ENCODE measurements at regions not wholly inside any gene's neighbourhood (a gene's known extent, or its start where the extent isn't known, plus 50 kb on each side); places are given as distances from the start of the nearest gene placed in this dataset.

- no peak overlapping the region for H3K27ac Mint-ChIP-seq
- H3K9me3 Mint-ChIP-seq, result peaks cover 0 to 12% (median 7%) of the 10 kb centered on the region in 7 donors
- no peak overlapping the region for H3K4me3 Mint-ChIP-seq
- DNase-seq (no peak), ATAC-seq (ENCODE audit: low read depth in 2 of 2) (no peak)
- no peaks in the 10 kb centered on the region for H3K36me3 Mint-ChIP-seq
- no peaks in the 10 kb centered on the region for H3K27me3 Mint-ChIP-seq
- no peaks in the 10 kb centered on the region for H3K4me1 Mint-ChIP-seq
Measured at GRCh38 chr7:38051311-38051710, 126.7 kb upstream of the STARD3NL start.

- no peaks in the 10 kb centered on the region for H3K4me1 Mint-ChIP-seq
- H3K27ac Mint-ChIP-seq, result no peak overlapping the region
- H3K27me3 Mint-ChIP-seq, result no peaks in the 10 kb centered on the region
- no peak for DNase-seq
- ATAC-seq (ENCODE audit: low read depth in 2 of 2), result no peak
- H3K4me3 Mint-ChIP-seq, result no peak overlapping the region
- H3K36me3 Mint-ChIP-seq, result no peaks in the 10 kb centered on the region
- peaks cover 0 to 12% (median 7%) of the 10 kb centered on the region in 7 donors for H3K9me3 Mint-ChIP-seq
Measured at GRCh38 chr7:38051786-38052185, 126.3 kb upstream of the STARD3NL start.

- DNase-seq (no peak), ATAC-seq (ENCODE audit: low read depth in 2 of 2) (no peak)
- H3K27ac Mint-ChIP-seq, result no peak overlapping the region
- no peaks in the 10 kb centered on the region for H3K36me3 Mint-ChIP-seq
- H3K4me1 Mint-ChIP-seq, result no peaks in the 10 kb centered on the region
- no peak overlapping the region for H3K4me3 Mint-ChIP-seq
- no peaks in the 10 kb centered on the region for H3K27me3 Mint-ChIP-seq
- H3K9me3 Mint-ChIP-seq, result peaks cover 0 to 12% (median 7%) of the 10 kb centered on the region in 7 donors
Measured at GRCh38 chr7:38052786-38053185, 125.3 kb upstream of the STARD3NL start.

- no peak for ATAC-seq (ENCODE audit: low read depth in 2 of 2)
- no peak for DNase-seq
- Mint-ChIP-seq H3K36me3 (no peaks in the 10 kb centered on the region), H3K9me3 (peaks cover 0 to 6% (median 2%) of the 10 kb centered on the region in 7 donors), H3K4me3 (no peak overlapping the region), H3K4me1 (no peaks in the 10 kb centered on the region), H3K27ac (no peak overlapping the region), H3K27me3 (no peaks in the 10 kb centered on the region)
Measured at GRCh38 chr7:38054199-38054598, 123.8 kb upstream of the STARD3NL start.

- DNase-seq (no peak), ATAC-seq (ENCODE audit: low read depth in 2 of 2) (no peak)
- H3K27ac Mint-ChIP-seq, result no peak overlapping the region
- no peak overlapping the region for H3K4me3 Mint-ChIP-seq
- H3K4me1 Mint-ChIP-seq, result no peaks in the 10 kb centered on the region
- H3K36me3 Mint-ChIP-seq, result no peaks in the 10 kb centered on the region
- H3K27me3 Mint-ChIP-seq, result no peaks in the 10 kb centered on the region
- H3K9me3 Mint-ChIP-seq, result no peaks in the 10 kb centered on the region
Measured at GRCh38 chr7:38057829-38058228, 120.2 kb upstream of the STARD3NL start.

- Mint-ChIP-seq H3K27ac (no peak overlapping the region), H3K9me3 (peaks cover 0 to 1% (median 0%) of the 10 kb centered on the region in 7 donors), H3K4me3 (no peak overlapping the region), H3K27me3 (peaks cover 0 to 5% (median 0%) of the 10 kb centered on the region in 3 donors), H3K36me3 (no peaks in the 10 kb centered on the region), H3K4me1 (no peaks in the 10 kb centered on the region)
- ATAC-seq (ENCODE audit: low read depth in 2 of 2) (no peak), DNase-seq (no peak)
Measured at GRCh38 chr7:38060116-38060515, 117.9 kb upstream of the STARD3NL start.

- H3K9me3 Mint-ChIP-seq, result peaks cover 0 to 1% (median 0%) of the 10 kb centered on the region in 7 donors
- H3K4me1 Mint-ChIP-seq, result no peaks in the 10 kb centered on the region
- no peaks in the 10 kb centered on the region for H3K36me3 Mint-ChIP-seq
- H3K27me3 Mint-ChIP-seq, result peaks cover 0 to 5% (median 0%) of the 10 kb centered on the region in 3 donors
- no peak overlapping the region for H3K27ac Mint-ChIP-seq
- no peak overlapping the region for H3K4me3 Mint-ChIP-seq
- ATAC-seq (ENCODE audit: low read depth in 2 of 2) (no peak), DNase-seq (no peak)
Measured at GRCh38 chr7:38060637-38061036, 117.4 kb upstream of the STARD3NL start.

GRCh38 chr7:38066391-38066790 is 111.7 kb upstream of the STARD3NL start:
- Mint-ChIP-seq H3K4me1 (no peaks in the 10 kb centered on the region), H3K36me3 (no peaks in the 10 kb centered on the region), H3K9me3 (peaks cover 0 to 1% (median 0%) of the 10 kb centered on the region in 7 donors), H3K27me3 (peaks cover 0 to 5% (median 0%) of the 10 kb centered on the region in 3 donors), H3K27ac (peak overlapping the region in 2 of 6 donors; percentile 4 to 7), H3K4me3 (no peak overlapping the region)
- DNase-seq (no peak), ATAC-seq (ENCODE audit: low read depth in 2 of 2) (no peak)

- Mint-ChIP-seq H3K27ac (no peak overlapping the region), H3K9me3 (peaks cover 0 to 2% (median 0%) of the 10 kb centered on the region in 7 donors), H3K4me1 (no peaks in the 10 kb centered on the region), H3K36me3 (no peaks in the 10 kb centered on the region), H3K27me3 (peaks cover 0 to 4% (median 0%) of the 10 kb centered on the region in 3 donors), H3K4me3 (no peak overlapping the region)
- ATAC-seq (ENCODE audit: low read depth in 2 of 2) (no peak), DNase-seq (no peak)
Measured at GRCh38 chr7:38068461-38068860, 109.6 kb upstream of the STARD3NL start.

- DNase-seq (no peak), ATAC-seq (ENCODE audit: low read depth in 2 of 2) (no peak)
- H3K27me3 Mint-ChIP-seq, result no peaks in the 10 kb centered on the region
- H3K36me3 Mint-ChIP-seq, result no peaks in the 10 kb centered on the region
- H3K4me3 Mint-ChIP-seq, result no peak overlapping the region
- no peak overlapping the region for H3K27ac Mint-ChIP-seq
- H3K4me1 Mint-ChIP-seq, result no peaks in the 10 kb centered on the region
- H3K9me3 Mint-ChIP-seq, result peaks cover 0 to 2% (median 0%) of the 10 kb centered on the region in 7 donors
Measured at GRCh38 chr7:38069052-38069451, 109.0 kb upstream of the STARD3NL start.

- H3K4me3 Mint-ChIP-seq, result no peak overlapping the region
- no peaks in the 10 kb centered on the region for H3K36me3 Mint-ChIP-seq
- H3K27me3 Mint-ChIP-seq, result peaks cover 0 to 2% (median 2%) of the 10 kb centered on the region in 3 donors
- H3K27ac Mint-ChIP-seq, result peak overlapping the region in 1 of 6 donors; percentile 29
- H3K9me3 Mint-ChIP-seq, result peaks cover 0 to 4% (median 0%) of the 10 kb centered on the region in 7 donors
- H3K4me1 Mint-ChIP-seq, result no peaks in the 10 kb centered on the region
- ATAC-seq (ENCODE audit: low read depth in 2 of 2), result no peak
- DNase-seq, result no peak
Measured at GRCh38 chr7:38070718-38071117, 107.3 kb upstream of the STARD3NL start.

GRCh38 chr7:38086857-38087256 is 91.2 kb upstream of the STARD3NL start:
- H3K4me1 Mint-ChIP-seq, result no peaks in the 10 kb centered on the region
- peaks cover 0 to 2% of the 10 kb centered on the region in 2 donors for H3K36me3 Mint-ChIP-seq

GRCh38 chr7:38102507-38102906 is 75.5 kb upstream of the STARD3NL start:
- H3K9me3 Mint-ChIP-seq, result peaks cover 0 to 31% (median 22%) of the 10 kb centered on the region in 7 donors
- peaks cover 0 to 4% (median 0%) of the 10 kb centered on the region in 3 donors for H3K27me3 Mint-ChIP-seq
- H3K4me3 Mint-ChIP-seq, result no peak overlapping the region
- no peak overlapping the region for H3K27ac Mint-ChIP-seq
- no peak for ATAC-seq (ENCODE audit: low read depth in 2 of 2)
- peaks cover 6 to 8% of the 10 kb centered on the region in 2 donors for H3K36me3 Mint-ChIP-seq
- no peak for DNase-seq
- no peaks in the 10 kb centered on the region for H3K4me1 Mint-ChIP-seq

More at GRCh38 chr7:38086857-38087256, 91.2 kb upstream of the STARD3NL start:
- H3K4me3 Mint-ChIP-seq, result no peak overlapping the region
- H3K27me3 Mint-ChIP-seq, result peaks cover 5 to 8% (median 6%) of the 10 kb centered on the region in 3 donors
- DNase-seq (no peak), ATAC-seq (ENCODE audit: low read depth in 2 of 2) (no peak)
- no peak overlapping the region for H3K27ac Mint-ChIP-seq
- H3K9me3 Mint-ChIP-seq, result peaks cover 0 to 18% (median 9%) of the 10 kb centered on the region in 7 donors

GRCh38 chr7:38105874-38106483 is 72.1 kb upstream of the STARD3NL start:
- no peak overlapping the region for H3K27ac Mint-ChIP-seq

More at GRCh38 chr7:38105874-38106483, 72.1 kb upstream of the STARD3NL start:
- Mint-ChIP-seq H3K4me3 (no peak overlapping the region), H3K4me1 (no peaks in the 10 kb centered on the region), H3K9me3 (no peaks in the 10 kb centered on the region), H3K27me3 (peaks cover 0 to 4% (median 0%) of the 10 kb centered on the region in 3 donors), H3K36me3 (no peaks in the 10 kb centered on the region)
- DNase-seq (peak; percentile 37), ATAC-seq (ENCODE audit: low read depth in 2 of 2) (peak; percentile 45 to 59)

Measured in naive B cell (primary cell).